Hepatocyte (in vitro differentiated cells): ENCODE measurements at regions not wholly inside any gene's neighbourhood (a gene's known extent, or its start where the extent isn't known, plus 50 kb on each side); places are given as distances from the start of the nearest gene placed in this dataset.

Experiments
- DNase-seq: peaks from one replicate; pipeline ENCODE4 v3.0.0-alpha.2; 2016; ENCODE audit warnings: low spot score
- H2AFZ ChIP-seq: fragments of 200-600 bp; sonication (generic); 2 replicates; pipeline ENCODE4 v1.6.0; 2016; ENCODE audit warnings: antibody characterized with exemption, mild to moderate bottlenecking
- H3K27ac ChIP-seq: fragments of 200-600 bp; sonication (generic); 2 replicates; pipeline ENCODE4 v1.5.1; 2016; ENCODE audit warnings: mild to moderate bottlenecking
- H3K27me3 ChIP-seq: fragments of 200-600 bp; sonication (generic); 2 replicates; pipeline ENCODE4 v1.6.1; 2016
- H3K36me3 ChIP-seq: fragments of 200-600 bp; sonication (generic); replicated peaks from 2 replicates; pipeline ENCODE4 v1.5.1; 2016; ENCODE audit warnings: low read depth; ENCODE audit not compliant: insufficient read depth
- H3K4me1 ChIP-seq: fragments of 200-600 bp; sonication (generic); 2 replicates; pipeline ENCODE4 v1.5.1; 2016; ENCODE audit warnings: mild to moderate bottlenecking, moderate library complexity; ENCODE audit not compliant: insufficient read depth
- H3K4me2 ChIP-seq: fragments of 200-600 bp; sonication (generic); 2 replicates; pipeline ENCODE4 v1.6.0; 2016
- H3K4me3 ChIP-seq: fragments of 200-600 bp; sonication (generic); 2 replicates; pipeline ENCODE4 v1.5.1; 2016; ENCODE audit warnings: mild to moderate bottlenecking
- H3K79me2 ChIP-seq: fragments of 200-600 bp; sonication (generic); 2 replicates; pipeline ENCODE4 v1.6.0; 2017; ENCODE audit warnings: mild to moderate bottlenecking
- H3K9me2 ChIP-seq: fragments of 200-600 bp; sonication (generic); replicated peaks from 2 replicates; pipeline ENCODE4 v1.6.0; 2017; ENCODE audit warnings: mild to moderate bottlenecking; ENCODE audit not compliant: insufficient read depth
- H3K9me3 ChIP-seq: fragments of 200-600 bp; sonication (generic); 2 replicates; pipeline ENCODE4 v1.5.1; 2016; ENCODE audit warnings: low read depth, mild to moderate bottlenecking
- H4K20me1 ChIP-seq: fragments of 200-600 bp; sonication (generic); 2 replicates; pipeline ENCODE4 v1.6.0; 2016; ENCODE audit warnings: mild to moderate bottlenecking; ENCODE audit not compliant: insufficient read depth, poor library complexity, severe bottlenecking
- EZH2 ChIP-seq: fragments of 200-600 bp; sonication (generic); IDR thresholded peaks from 2 replicates; pipeline ENCODE4 v1.6.1; 2016; ENCODE audit warnings: antibody characterized with exemption, mild to moderate bottlenecking, borderline replicate concordance
- EZH2phosphoT487 ChIP-seq: fragments of 200-600 bp; sonication (generic); IDR thresholded peaks from one replicate; pipeline ENCODE4 v1.6.1; 2018; ENCODE audit warnings: antibody characterized with exemption, mild to moderate bottlenecking, low read depth, moderate library complexity; ENCODE audit not compliant: unreplicated experiment, severe bottlenecking
- WGBS: methylation state at CpG from one replicate; pipeline ENCODE4 v1.1.6; 2016; ENCODE audit warnings: low lambda C conversion rate; ENCODE audit errors: missing lambda C conversion rate; 5-methylcytosine and 5-hydroxymethylcytosine counted together
- TF ChIP-seq, protein P1 (sequence below): fragments of 200-600 bp; sonication (generic); IDR thresholded peaks from 2 replicates; pipeline ENCODE4 v1.5.1; 2016; ENCODE audit warnings: antibody characterized with exemption, mild to moderate bottlenecking; ENCODE audit not compliant: poor library complexity

DNA sequence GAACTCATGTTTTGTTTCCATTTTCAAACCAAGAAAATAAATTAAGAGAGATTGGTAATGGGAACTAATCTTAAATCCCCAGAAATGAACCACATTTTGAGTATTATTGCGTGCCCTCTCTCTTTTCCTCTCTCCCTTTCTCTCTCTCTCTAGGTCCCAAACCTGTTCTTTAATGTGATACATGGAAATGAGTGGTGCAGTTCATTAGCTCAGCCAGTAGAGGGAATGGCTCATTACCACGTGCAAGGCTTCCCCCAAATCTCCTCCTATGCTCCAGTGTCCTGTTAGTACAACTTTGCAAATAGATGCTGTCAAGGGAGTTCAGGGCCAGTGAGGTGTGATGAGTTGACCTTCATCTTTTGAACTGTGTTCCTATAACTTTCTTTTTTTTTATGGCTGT is 178.4 kb downstream of the FGF9 start:
- Histone ChIP-seq H3K27me3 (no peaks in the 10 kb centered on the region), H3K79me2 (no peaks in the 10 kb centered on the region), H3K4me2 (no peak overlapping the region), H3K36me3 (no peaks in the 10 kb centered on the region), H3K4me3 (no peak overlapping the region), H2AFZ (no peak overlapping the region), H4K20me1 (no peaks in the 10 kb centered on the region), H3K4me1 (no peaks in the 10 kb centered on the region), H3K9me2 (no peaks in the 10 kb centered on the region), H3K27ac (no peak overlapping the region), H3K9me3 (no peaks in the 10 kb centered on the region)
- peak; percentile 64 for DNase-seq
- WGBS: 46% methylated on average over 2 of the region's 2 CpGs
- TF ChIP-seq, protein P1, sequence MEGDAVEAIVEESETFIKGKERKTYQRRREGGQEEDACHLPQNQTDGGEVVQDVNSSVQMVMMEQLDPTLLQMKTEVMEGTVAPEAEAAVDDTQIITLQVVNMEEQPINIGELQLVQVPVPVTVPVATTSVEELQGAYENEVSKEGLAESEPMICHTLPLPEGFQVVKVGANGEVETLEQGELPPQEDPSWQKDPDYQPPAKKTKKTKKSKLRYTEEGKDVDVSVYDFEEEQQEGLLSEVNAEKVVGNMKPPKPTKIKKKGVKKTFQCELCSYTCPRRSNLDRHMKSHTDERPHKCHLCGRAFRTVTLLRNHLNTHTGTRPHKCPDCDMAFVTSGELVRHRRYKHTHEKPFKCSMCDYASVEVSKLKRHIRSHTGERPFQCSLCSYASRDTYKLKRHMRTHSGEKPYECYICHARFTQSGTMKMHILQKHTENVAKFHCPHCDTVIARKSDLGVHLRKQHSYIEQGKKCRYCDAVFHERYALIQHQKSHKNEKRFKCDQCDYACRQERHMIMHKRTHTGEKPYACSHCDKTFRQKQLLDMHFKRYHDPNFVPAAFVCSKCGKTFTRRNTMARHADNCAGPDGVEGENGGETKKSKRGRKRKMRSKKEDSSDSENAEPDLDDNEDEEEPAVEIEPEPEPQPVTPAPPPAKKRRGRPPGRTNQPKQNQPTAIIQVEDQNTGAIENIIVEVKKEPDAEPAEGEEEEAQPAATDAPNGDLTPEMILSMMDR: peak; percentile 51
- TF ChIP-seq EZH2: no peak

DNA sequence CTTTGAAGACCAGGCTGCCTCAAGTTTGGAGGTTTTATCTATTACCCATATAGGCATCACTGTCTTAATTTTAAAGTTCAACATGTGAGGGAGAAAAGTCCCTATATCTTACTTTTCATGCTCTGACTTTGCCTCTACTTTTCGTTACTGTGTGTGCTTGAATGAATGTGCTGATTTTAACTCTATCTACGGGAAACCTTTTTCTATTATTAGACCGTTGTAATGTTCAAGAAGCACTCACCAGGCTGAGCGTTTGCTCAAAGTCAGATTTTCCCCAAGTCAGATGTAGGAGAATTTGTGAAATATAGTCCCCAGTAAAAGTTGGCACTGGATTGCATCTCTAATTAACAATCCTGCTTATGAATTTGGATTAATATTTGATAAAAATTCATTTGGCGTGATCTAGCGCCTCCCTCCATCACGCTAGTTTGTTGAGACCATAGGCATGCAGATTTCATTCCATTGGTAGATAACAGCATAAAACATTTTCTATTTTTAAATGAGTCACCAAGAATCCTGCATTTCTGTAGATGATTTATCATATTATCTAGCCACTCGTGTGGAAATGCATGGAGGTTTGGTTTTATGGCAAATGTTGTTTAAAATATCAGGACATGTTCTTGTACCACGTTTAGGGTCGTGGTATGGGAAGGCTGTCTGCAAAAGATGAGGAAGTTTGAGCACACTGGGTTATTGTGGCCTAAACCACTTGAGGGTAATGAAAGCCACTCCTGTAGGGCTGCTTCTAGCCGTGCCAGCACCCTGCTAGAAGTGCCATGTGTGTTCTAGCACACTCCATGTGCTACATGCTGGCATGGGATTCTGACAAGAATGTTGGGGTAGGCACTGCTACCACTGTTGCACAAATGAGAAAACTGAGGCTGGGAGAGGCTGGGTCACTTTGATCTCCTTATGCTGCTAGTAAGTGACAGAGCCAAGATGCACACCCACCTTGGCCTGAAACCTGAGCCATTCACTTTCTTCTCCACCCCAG is 179.4 kb downstream of the FGF9 start:
- no peaks in the 10 kb centered on the region for H3K36me3 ChIP-seq
- H3K27ac ChIP-seq: no peak overlapping the region
- WGBS: 85% methylated on average over 11 of the region's 11 CpGs
- no peaks in the 10 kb centered on the region for H3K4me1 ChIP-seq
- H4K20me1 ChIP-seq: no peaks in the 10 kb centered on the region
- no peaks in the 10 kb centered on the region for H3K27me3 ChIP-seq
- H3K9me3 ChIP-seq: no peaks in the 10 kb centered on the region
- no peak for DNase-seq
- no peaks in the 10 kb centered on the region for H3K79me2 ChIP-seq
- H3K4me3 ChIP-seq: no peak overlapping the region
- no peak overlapping the region for H2AFZ ChIP-seq
- no peak overlapping the region for H3K4me2 ChIP-seq
- no peaks in the 10 kb centered on the region for H3K9me2 ChIP-seq
- TF ChIP-seq, protein P1: no peak
- no peak for TF ChIP-seq EZH2phosphoT487

DNA sequence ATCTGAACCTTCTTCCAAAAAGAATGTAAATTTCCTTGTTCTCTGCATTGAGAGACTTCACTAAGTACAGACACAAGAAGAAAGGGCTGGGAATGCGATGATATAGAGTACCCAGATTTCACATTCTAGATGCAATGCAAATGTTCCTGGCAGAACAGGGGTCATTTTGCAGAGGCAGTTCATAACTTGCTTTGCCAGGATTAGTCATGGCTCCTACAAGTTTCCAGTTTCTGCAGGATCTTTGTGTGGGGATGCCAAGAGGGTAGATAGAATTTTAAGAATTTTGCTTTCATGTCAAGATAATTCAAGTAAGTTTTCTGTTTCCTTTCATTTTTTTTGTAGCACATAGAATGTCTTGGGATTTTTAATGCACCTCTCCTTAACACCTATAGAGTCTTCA is 181.2 kb downstream of the FGF9 start:
- H3K36me3 ChIP-seq: no peaks in the 10 kb centered on the region
- H2AFZ ChIP-seq: no peak overlapping the region
- no peaks in the 10 kb centered on the region for H4K20me1 ChIP-seq
- no peaks in the 10 kb centered on the region for H3K4me1 ChIP-seq
- no peaks in the 10 kb centered on the region for H3K27me3 ChIP-seq
- no peak for TF ChIP-seq EZH2phosphoT487
- TF ChIP-seq EZH2: no peak
- TF ChIP-seq, protein P1: no peak
- WGBS: 96% methylated on average over 1 of the region's 1 CpG
- no peak overlapping the region for H3K27ac ChIP-seq
- H3K9me2 ChIP-seq: no peaks in the 10 kb centered on the region
- H3K4me3 ChIP-seq: no peak overlapping the region
- H3K79me2 ChIP-seq: no peaks in the 10 kb centered on the region
- no peak for DNase-seq
- no peaks in the 10 kb centered on the region for H3K9me3 ChIP-seq
- H3K4me2 ChIP-seq: no peak overlapping the region
